VCaP (cell line): ENCODE measurements at regions not wholly inside any gene's neighbourhood (a gene's known extent, or its start where the extent isn't known, plus 50 kb on each side); places are given as distances from the start of the nearest gene placed in this dataset.
A peak's percentile ranks its signal among the peaks of the same experiment; 100 is the strongest.

Source experiments
- H3K27ac ChIP-seq: fragments of 450-650 bp; 2 replicates; pipeline ENCODE4 v1.5.1; 2017
- TF ChIP-seq, protein P1 (sequence below): fragments of 450-650 bp; conservative IDR thresholded peaks from 2 replicates; pipeline ENCODE4 v1.5.1; 2017; ENCODE audit warnings: mild to moderate bottlenecking, moderate library complexity

DNA sequence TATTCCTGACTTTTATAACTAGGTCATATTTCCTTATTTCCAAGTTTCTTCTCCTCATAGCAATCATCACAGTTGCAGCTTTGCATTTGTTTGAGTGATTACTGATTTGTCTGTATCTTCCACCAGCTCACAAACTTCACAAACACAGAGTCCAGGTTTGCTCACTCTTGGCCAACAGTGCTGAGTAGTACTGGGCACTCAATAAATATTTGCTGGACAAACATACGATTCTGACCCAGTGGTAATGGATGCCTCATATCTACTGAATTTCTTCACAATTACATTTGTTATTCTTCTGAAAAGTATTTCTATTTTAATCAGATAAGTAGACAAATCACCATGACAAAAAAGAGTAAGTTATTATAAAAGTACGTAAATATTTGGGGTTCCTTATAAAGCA is 516.3 kb downstream of the TDRD15 start:
- peak overlapping the region; percentile 77 for H3K27ac ChIP-seq
- TF ChIP-seq, protein P1, sequence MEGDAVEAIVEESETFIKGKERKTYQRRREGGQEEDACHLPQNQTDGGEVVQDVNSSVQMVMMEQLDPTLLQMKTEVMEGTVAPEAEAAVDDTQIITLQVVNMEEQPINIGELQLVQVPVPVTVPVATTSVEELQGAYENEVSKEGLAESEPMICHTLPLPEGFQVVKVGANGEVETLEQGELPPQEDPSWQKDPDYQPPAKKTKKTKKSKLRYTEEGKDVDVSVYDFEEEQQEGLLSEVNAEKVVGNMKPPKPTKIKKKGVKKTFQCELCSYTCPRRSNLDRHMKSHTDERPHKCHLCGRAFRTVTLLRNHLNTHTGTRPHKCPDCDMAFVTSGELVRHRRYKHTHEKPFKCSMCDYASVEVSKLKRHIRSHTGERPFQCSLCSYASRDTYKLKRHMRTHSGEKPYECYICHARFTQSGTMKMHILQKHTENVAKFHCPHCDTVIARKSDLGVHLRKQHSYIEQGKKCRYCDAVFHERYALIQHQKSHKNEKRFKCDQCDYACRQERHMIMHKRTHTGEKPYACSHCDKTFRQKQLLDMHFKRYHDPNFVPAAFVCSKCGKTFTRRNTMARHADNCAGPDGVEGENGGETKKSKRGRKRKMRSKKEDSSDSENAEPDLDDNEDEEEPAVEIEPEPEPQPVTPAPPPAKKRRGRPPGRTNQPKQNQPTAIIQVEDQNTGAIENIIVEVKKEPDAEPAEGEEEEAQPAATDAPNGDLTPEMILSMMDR = no peak

DNA sequence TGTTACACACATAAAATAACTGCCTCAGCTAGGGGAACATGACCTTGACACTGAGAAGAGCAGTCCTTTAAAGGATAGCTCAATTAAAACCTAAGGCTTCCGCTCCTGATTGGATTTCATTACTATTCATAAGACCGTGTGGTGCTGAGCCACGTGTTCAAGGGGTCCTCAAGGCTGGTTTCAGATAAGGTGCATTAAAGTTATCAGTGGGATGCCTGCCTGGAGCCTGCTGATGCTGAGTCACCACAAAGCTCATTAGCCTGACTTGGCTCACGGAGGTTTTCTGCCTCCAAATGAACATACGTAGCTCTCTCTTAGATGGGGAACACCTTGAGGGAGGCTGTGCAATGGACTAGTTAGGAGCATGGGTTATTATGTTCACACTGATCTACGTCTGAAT is 518.9 kb downstream of the TDRD15 start:
- TF ChIP-seq, protein P1 = no peak
- H3K27ac ChIP-seq = peak overlapping the region; percentile 77

DNA sequence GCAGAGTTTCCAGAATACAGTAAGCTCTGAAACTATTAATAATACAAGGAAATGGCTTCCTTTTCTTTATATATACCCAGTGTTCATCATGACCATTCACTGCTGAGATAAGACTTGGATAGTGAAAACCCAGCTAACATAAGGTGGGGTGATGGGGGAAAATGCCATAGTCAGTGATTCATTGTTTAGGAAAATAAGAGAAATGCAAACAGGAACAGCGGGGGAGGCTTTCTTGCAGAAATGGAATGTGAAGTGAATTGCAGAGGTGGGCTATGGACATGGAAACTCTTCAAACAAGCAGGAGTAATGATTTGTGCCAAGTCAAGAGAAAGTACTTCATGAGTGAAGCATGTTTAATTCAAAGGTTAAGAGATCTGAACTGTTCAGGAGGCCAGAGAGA is 519.4 kb downstream of the TDRD15 start:
- TF ChIP-seq, protein P1 = no peak
- H3K27ac ChIP-seq = peak overlapping the region; percentile 77

GRCh38 chr2:21644266-21644665 is 520.5 kb downstream of the TDRD15 start:
- TF ChIP-seq, protein P1 = no peak
- peak overlapping the region; percentile 77; the same call in 1 of the 2 replicates for H3K27ac ChIP-seq

- TF ChIP-seq, protein P1 = no peak
- peak overlapping the region; percentile 77 for H3K27ac ChIP-seq
These were observed 522.6 kb downstream of the TDRD15 start for GRCh38 chr2:21646345-21646744.

GRCh38 chr2:21650569-21650968 is 526.8 kb downstream of the TDRD15 start:
- TF ChIP-seq, protein P1 = no peak

DNA sequence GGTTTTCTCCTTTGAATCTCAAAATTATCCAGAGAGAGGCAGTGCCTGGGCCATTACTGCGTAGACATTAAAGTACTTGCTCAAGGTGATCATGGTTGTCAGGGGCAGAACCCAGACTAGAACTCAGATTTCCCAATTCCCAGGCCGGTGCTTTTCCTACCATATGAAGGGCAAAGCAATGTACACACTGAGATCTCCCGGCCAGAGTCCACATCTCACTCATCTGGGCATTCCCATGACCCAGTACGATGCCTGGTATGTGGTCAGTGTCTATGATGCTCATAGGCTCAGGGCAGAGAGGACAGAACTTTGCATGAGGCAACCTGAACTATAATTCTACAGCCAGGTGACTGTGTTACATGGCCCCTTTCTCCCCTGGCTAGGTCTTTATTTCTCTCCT is 531.4 kb downstream of the TDRD15 start:
- TF ChIP-seq, protein P1 = no peak
- H3K27ac ChIP-seq = no peak overlapping the region

More at GRCh38 chr2:21650569-21650968, 526.8 kb downstream of the TDRD15 start:
- no peak overlapping the region for H3K27ac ChIP-seq
